ENCODE measurements at regions not wholly inside any gene's neighbourhood (a gene's known extent, or its start where the extent isn't known, plus 50 kb on each side); places are given as distances from the start of the nearest gene placed in this dataset.

- H3K9me3 Mint-ChIP-seq = peaks cover 3% of the 10 kb centered on the region
- no peak overlapping the region for H3K27ac Mint-ChIP-seq
- no peak for DNase-seq (ENCODE audit: low spot score)
- ATAC-seq = no peak
- H3K36me3 Mint-ChIP-seq = no peaks in the 10 kb centered on the region
- no peaks in the 10 kb centered on the region for H3K4me1 Mint-ChIP-seq (ENCODE audit: low read depth in 2 of 2)
- peaks cover 7 to 11% of the 10 kb centered on the region in 2 donors for H3K27me3 Mint-ChIP-seq
- H3K4me3 Mint-ChIP-seq = no peak overlapping the region
Observed at GRCh38 chr9:2362150-2362549, 259.4 kb upstream of the VLDLR start.

DNA sequence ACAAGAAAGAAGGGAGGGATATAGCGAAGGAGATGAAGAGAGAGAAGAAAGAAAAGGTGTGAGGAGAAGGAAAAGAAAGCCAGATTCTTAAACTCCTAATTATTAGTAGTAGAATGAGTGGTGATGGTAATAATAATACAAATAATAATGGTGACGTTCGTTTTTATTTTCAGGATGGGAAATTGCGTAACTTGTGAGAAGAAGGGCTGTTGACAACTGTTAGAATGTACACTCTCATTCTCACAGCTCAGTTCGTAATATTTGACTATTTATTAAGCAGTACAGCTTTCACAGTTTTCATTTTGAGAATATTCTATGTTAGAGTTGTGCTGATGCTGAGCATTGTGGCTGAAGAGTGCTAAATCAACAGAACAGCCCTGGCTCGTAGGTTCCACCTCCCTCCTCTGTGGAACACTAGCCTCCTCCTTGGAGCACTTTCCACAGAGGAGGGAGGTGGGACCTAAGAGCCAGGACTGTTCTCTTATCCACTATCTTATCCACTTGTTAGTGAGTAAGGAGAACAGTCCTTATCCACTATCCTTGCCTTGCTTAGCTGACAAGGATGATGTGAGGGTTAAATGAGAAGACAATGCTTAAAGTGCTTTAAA is 258.3 kb upstream of the VLDLR start:
- peaks cover 3% of the 10 kb centered on the region for H3K9me3 Mint-ChIP-seq
- no peak overlapping the region for H3K27ac Mint-ChIP-seq
- ATAC-seq = no peak

DNA sequence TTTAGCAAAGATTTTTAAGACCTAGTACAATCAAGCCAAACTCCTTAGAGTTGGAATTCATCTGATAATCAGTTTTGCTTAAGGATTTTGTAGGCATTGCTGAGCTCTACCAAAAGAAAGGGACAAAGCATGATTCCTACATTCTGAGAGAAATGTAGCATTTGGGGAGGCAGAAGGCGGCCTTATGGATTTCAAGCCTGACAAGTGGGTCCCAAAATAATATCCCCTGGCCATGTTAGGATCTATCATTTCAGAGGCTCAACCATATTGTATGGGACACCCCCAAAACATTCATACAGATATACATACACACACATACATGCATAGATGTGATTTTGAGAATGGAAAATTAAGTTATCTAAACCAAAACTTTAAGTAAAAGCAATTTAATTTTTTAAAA is 257.8 kb upstream of the VLDLR start:
- H3K27me3 Mint-ChIP-seq = peaks cover 7 to 17% of the 10 kb centered on the region in 2 donors
- no peak overlapping the region for H3K4me3 Mint-ChIP-seq
- H3K9me3 Mint-ChIP-seq = peaks cover 3% of the 10 kb centered on the region
- H3K4me1 Mint-ChIP-seq (ENCODE audit: low read depth in 2 of 2) = no peaks in the 10 kb centered on the region
- no peak overlapping the region for H3K27ac Mint-ChIP-seq
- DNase-seq (ENCODE audit: low spot score) = no peak
- ATAC-seq = no peak
- no peaks in the 10 kb centered on the region for H3K36me3 Mint-ChIP-seq

More for the DNA sequence above, 258.3 kb upstream of the VLDLR start:
- Mint-ChIP-seq H3K36me3 (no peaks in the 10 kb centered on the region), H3K27me3 (peaks cover 7 to 11% of the 10 kb centered on the region in 2 donors), H3K4me1 (ENCODE audit: low read depth in 2 of 2) (no peaks in the 10 kb centered on the region), H3K4me3 (no peak overlapping the region)
- DNase-seq (ENCODE audit: low spot score) = no peak

GRCh38 chr9:2367970-2368369 is 253.6 kb upstream of the VLDLR start:
- peaks cover 4 to 27% of the 10 kb centered on the region in 2 donors for H3K27me3 Mint-ChIP-seq
- ATAC-seq (peak in 1 of 2 donors; percentile 52), DNase-seq (ENCODE audit: low spot score) (no peak)
- H3K36me3 Mint-ChIP-seq = no peaks in the 10 kb centered on the region
- no peak overlapping the region for H3K27ac Mint-ChIP-seq
- H3K9me3 Mint-ChIP-seq = no peaks in the 10 kb centered on the region
- no peak overlapping the region for H3K4me3 Mint-ChIP-seq
- no peaks in the 10 kb centered on the region for H3K4me1 Mint-ChIP-seq (ENCODE audit: low read depth in 2 of 2)

DNA sequence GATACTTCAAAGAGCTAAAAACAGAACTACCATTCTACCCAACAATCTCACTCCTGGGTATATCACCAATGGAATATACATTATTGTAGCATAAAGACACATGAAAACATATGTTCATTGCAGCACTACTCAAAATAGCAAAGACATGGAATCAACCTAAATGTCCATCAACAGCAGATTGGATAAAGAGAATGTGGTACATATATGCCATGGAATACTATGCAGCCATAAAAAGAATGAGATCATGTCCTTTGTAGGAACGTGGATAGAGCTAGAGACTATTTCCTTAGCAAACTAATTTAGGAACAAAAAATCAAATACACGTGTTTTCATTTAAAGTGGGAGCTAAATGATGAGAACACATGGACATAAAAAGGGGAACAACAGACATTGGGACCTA is 247.9 kb upstream of the VLDLR start:
- Mint-ChIP-seq H3K36me3 (no peaks in the 10 kb centered on the region), H3K9me3 (peaks cover 6% of the 10 kb centered on the region), H3K4me3 (no peak overlapping the region), H3K27me3 (peaks cover 3 to 32% of the 10 kb centered on the region in 2 donors), H3K4me1 (ENCODE audit: low read depth in 2 of 2) (no peaks in the 10 kb centered on the region), H3K27ac (no peak overlapping the region)
- DNase-seq (ENCODE audit: low spot score) = no peak
- ATAC-seq = no peak

- DNase-seq (ENCODE audit: low spot score) = no peak
- Mint-ChIP-seq H3K27me3 (peaks cover 3 to 27% of the 10 kb centered on the region in 2 donors), H3K9me3 (peaks cover 9% of the 10 kb centered on the region), H3K4me3 (no peak overlapping the region), H3K27ac (no peak overlapping the region), H3K36me3 (no peaks in the 10 kb centered on the region), H3K4me1 (ENCODE audit: low read depth in 2 of 2) (no peaks in the 10 kb centered on the region)
- ATAC-seq = no peak
Observed at GRCh38 chr9:2375114-2375513, 246.5 kb upstream of the VLDLR start.

- Mint-ChIP-seq H3K27me3 (peaks cover 3 to 25% of the 10 kb centered on the region in 2 donors), H3K4me3 (no peak overlapping the region), H3K36me3 (no peaks in the 10 kb centered on the region), H3K27ac (no peak overlapping the region), H3K4me1 (ENCODE audit: low read depth in 2 of 2) (no peaks in the 10 kb centered on the region), H3K9me3 (peaks cover 9% of the 10 kb centered on the region)
- DNase-seq (ENCODE audit: low spot score) (no peak), ATAC-seq (no peak)
Observed at GRCh38 chr9:2377117-2377516, 244.5 kb upstream of the VLDLR start.

- Mint-ChIP-seq H3K9me3 (peaks cover 9% of the 10 kb centered on the region), H3K4me3 (no peak overlapping the region), H3K27ac (no peak overlapping the region), H3K27me3 (peaks cover 3 to 28% of the 10 kb centered on the region in 2 donors), H3K4me1 (ENCODE audit: low read depth in 2 of 2) (no peaks in the 10 kb centered on the region), H3K36me3 (no peaks in the 10 kb centered on the region)
- ATAC-seq (no peak), DNase-seq (ENCODE audit: low spot score) (no peak)
Observed at GRCh38 chr9:2377834-2378233, 243.8 kb upstream of the VLDLR start.

- peaks cover 9% of the 10 kb centered on the region for H3K9me3 Mint-ChIP-seq
Observed at GRCh38 chr9:2378266-2378665, 243.3 kb upstream of the VLDLR start.

GRCh38 chr9:2378816-2379215 is 242.8 kb upstream of the VLDLR start:
- H3K27ac Mint-ChIP-seq = no peak overlapping the region
- peaks cover 6% of the 10 kb centered on the region for H3K9me3 Mint-ChIP-seq
- no peak overlapping the region for H3K4me3 Mint-ChIP-seq
- H3K36me3 Mint-ChIP-seq = no peaks in the 10 kb centered on the region
- DNase-seq (ENCODE audit: low spot score) (no peak), ATAC-seq (no peak)
- H3K27me3 Mint-ChIP-seq = peaks cover 2 to 36% of the 10 kb centered on the region in 2 donors
- H3K4me1 Mint-ChIP-seq (ENCODE audit: low read depth in 2 of 2) = no peaks in the 10 kb centered on the region

More at GRCh38 chr9:2378266-2378665, 243.3 kb upstream of the VLDLR start:
- no peaks in the 10 kb centered on the region for H3K36me3 Mint-ChIP-seq
- no peak for ATAC-seq
- H3K27me3 Mint-ChIP-seq = peaks cover 5 to 33% of the 10 kb centered on the region in 2 donors
- no peak overlapping the region for H3K4me3 Mint-ChIP-seq
- DNase-seq (ENCODE audit: low spot score) = no peak
- no peaks in the 10 kb centered on the region for H3K4me1 Mint-ChIP-seq (ENCODE audit: low read depth in 2 of 2)
- H3K27ac Mint-ChIP-seq = no peak overlapping the region

DNA sequence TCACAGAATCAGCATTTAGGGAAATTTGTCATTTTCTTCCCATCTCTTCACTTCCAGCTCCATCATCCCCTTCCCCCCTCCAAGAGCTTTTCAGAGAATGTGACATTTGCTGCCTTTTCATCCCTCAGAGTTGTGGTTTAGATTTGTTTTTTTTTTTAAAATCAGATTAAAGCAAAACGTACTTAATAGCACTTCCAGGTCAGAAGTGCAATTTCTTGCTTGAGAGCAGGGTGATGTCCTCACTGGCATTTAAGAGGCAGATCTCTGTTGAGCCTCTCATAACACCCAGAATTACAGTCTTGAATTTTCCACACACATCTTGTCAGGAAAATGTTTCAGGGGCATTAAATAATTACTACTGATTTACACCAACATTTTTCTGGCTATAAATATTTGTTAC is 236.8 kb upstream of the VLDLR start:
- H3K27ac Mint-ChIP-seq = no peak overlapping the region
- peaks cover 7 to 40% of the 10 kb centered on the region in 2 donors for H3K27me3 Mint-ChIP-seq
- H3K36me3 Mint-ChIP-seq = no peaks in the 10 kb centered on the region
- ATAC-seq = no peak
- peaks cover 6% of the 10 kb centered on the region for H3K9me3 Mint-ChIP-seq
- no peaks in the 10 kb centered on the region for H3K4me1 Mint-ChIP-seq (ENCODE audit: low read depth in 2 of 2)
- H3K4me3 Mint-ChIP-seq = no peak overlapping the region
- no peak for DNase-seq (ENCODE audit: low spot score)

GRCh38 chr9:2385746-2386145 is 235.8 kb upstream of the VLDLR start:
- Mint-ChIP-seq H3K27me3 (peaks cover 7 to 33% of the 10 kb centered on the region in 2 donors), H3K4me1 (ENCODE audit: low read depth in 2 of 2) (no peaks in the 10 kb centered on the region), H3K27ac (no peak overlapping the region), H3K4me3 (no peak overlapping the region), H3K9me3 (peaks cover 5% of the 10 kb centered on the region), H3K36me3 (no peaks in the 10 kb centered on the region)
- DNase-seq (ENCODE audit: low spot score) (no peak), ATAC-seq (no peak)

DNA sequence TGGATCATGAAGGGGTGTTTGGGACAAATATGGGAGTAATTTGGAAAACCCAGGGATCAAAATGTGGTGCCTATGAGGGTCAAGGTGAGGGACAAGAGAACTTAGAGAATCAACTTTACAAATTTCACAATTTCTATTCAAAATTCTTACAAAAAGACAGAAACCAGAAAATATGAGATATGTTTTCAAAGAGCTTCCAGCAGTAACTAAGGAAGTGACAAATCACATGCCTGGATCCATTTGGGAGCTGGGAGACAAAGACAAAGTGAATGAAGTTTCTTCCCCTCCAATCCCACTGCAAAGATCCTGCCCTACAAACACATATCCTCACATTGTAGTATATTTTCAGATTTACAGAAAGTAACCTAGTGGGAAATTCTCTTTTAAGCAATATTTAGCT is 235.0 kb upstream of the VLDLR start:
- H3K27me3 Mint-ChIP-seq = peaks cover 7 to 33% of the 10 kb centered on the region in 2 donors
- H3K9me3 Mint-ChIP-seq = peaks cover 5% of the 10 kb centered on the region
- ATAC-seq (no peak), DNase-seq (ENCODE audit: low spot score) (no peak)
- no peak overlapping the region for H3K4me3 Mint-ChIP-seq
- H3K36me3 Mint-ChIP-seq = no peaks in the 10 kb centered on the region
- H3K27ac Mint-ChIP-seq = no peak overlapping the region
- no peaks in the 10 kb centered on the region for H3K4me1 Mint-ChIP-seq (ENCODE audit: low read depth in 2 of 2)

DNA sequence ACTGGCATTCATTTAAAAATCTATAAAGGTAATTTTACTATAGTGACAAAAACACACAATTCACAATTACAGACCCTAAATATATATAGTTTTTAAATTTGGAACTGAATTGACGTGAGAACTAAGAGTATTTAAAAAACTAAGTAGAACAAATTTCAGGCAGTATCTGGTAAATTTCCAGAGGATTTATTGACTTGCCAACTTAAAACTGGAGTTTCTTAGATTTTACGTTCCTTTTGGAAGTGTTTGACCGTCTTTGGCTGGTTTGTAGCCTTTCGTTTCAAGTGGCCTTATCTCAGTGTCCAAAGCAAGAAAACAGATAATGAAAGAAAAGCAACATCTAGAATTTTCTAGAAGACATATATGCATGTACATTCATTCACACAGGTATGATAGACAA is 234.4 kb upstream of the VLDLR start:
- ATAC-seq = no peak
- H3K36me3 Mint-ChIP-seq = no peaks in the 10 kb centered on the region
- no peaks in the 10 kb centered on the region for H3K4me1 Mint-ChIP-seq (ENCODE audit: low read depth in 2 of 2)
- H3K9me3 Mint-ChIP-seq = peaks cover 5% of the 10 kb centered on the region
- H3K27ac Mint-ChIP-seq = no peak overlapping the region
- no peak overlapping the region for H3K4me3 Mint-ChIP-seq
- H3K27me3 Mint-ChIP-seq = peaks cover 9 to 33% of the 10 kb centered on the region in 2 donors
- DNase-seq (ENCODE audit: low spot score) = no peak

- Mint-ChIP-seq H3K27me3 (peaks cover 9 to 23% of the 10 kb centered on the region in 2 donors), H3K27ac (no peak overlapping the region), H3K36me3 (no peaks in the 10 kb centered on the region), H3K4me3 (no peak overlapping the region), H3K9me3 (peaks cover 5% of the 10 kb centered on the region), H3K4me1 (ENCODE audit: low read depth in 2 of 2) (no peaks in the 10 kb centered on the region)
- DNase-seq (ENCODE audit: low spot score) (no peak), ATAC-seq (no peak)
Observed at GRCh38 chr9:2389404-2389803, 232.2 kb upstream of the VLDLR start.

Measured in natural killer cell treated with Interleukin-12 subunit alpha and Interleukin-12 subunit beta and Interleukin-15 and Interleukin-18, amount 100 ng/mL, for 72 hours (primary cell).